GM19452 (cell line): ENCODE measurements at regions not wholly inside any gene's neighbourhood (a gene's known extent, or its start where the extent isn't known, plus 50 kb on each side); places are given as distances from the start of the nearest gene placed in this dataset.

Experiments used
- ATAC-seq: cut with Tn5 transposase; IDR thresholded peaks from one replicate; pipeline ENCODE4 v1.9.1; 2021; ENCODE audit not compliant: unreplicated experiment

DNA sequence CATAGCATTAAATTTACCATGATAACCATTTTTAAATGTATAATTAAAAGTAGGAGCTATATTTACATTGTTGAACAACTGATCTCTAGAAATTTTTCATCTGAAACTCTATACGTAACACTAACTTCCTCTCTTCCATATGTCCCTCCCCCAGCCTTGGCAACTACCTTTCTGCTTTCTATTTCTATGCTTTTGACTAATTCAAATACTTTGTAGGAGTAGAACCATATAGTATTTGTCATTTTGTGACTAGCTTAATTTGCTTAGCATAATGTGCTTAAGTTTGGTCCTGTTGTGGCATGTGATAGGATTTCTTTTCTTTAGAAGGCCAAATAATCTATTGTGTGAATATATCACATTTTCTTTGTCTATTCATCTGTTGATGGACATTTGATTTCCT lies 225.3 kb upstream of the POT1 start:
- ATAC-seq, result no peak

DNA sequence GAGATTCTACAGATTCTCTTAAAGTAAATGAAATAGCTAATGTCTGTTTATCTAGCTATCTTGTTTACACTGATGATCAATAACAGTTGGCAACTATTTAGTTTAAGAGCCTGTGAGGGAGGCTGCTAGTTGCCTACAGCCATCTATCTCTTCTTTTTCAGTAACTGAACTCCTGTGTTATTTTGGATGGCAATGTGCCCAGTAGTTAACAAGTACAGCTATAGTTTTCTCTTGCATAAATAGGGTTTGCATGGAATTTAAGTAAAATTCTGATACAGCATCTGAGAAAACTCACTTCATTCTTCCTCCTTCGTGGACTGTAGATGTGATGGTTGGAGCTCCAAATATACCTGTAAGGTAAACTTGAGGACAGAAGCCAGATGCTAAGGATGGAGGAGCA lies 219.5 kb upstream of the POT1 start:
- ATAC-seq, result no peak

DNA sequence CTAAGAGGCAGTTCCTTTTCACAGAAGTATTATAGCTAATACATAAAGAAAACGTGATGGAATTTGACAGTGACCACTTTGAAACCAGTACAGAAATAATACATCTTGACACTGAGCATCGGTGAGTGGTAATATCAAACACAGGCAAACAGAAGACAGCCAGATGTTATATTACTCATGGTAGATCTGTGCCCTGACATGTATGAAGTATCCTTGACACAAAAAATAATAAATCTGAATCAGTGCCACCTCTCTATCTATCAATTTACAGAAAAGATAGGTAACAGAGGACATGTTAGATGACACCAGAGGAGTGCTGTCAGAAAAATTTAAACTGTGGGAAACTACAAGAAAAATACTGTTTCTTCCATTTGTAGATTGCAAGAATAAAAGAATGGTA lies 217.4 kb upstream of the POT1 start:
- ATAC-seq, result no peak

DNA sequence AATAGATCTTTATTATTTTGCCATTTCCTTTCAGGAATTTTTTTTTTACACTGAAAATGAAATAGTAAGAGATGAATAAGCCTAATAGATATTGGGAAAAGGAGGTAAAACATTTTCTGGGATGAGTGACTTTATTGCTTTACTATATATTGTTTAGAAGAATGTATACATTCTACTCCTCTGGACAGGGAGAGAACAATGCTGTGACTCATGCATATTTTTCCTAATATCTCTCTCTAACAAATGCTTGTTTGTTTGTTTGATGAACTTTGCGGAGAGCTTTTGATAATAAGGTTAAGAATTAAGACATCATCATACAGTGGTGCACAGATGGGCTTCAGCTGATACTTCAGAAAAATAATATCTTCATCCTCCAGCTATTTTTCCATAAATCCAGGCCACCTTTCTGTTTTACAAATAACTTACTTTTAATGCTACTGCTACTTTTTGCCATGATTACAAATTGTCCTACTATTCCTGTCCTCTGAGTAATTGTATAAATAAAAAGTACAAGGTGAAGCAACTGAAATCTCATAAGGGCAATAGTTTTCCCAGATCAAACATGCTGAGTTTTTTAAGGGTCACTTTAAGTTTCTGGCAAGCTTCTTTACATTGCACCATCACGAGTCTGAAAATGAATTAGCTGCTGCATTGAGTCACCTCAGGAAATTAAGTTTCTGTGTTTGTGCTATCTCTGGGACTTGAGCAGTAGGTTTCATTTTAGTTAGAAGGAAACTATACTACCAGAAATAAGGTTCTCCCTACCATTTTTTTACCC lies 207.3 kb upstream of the POT1 start:
- ATAC-seq, result no peak

DNA sequence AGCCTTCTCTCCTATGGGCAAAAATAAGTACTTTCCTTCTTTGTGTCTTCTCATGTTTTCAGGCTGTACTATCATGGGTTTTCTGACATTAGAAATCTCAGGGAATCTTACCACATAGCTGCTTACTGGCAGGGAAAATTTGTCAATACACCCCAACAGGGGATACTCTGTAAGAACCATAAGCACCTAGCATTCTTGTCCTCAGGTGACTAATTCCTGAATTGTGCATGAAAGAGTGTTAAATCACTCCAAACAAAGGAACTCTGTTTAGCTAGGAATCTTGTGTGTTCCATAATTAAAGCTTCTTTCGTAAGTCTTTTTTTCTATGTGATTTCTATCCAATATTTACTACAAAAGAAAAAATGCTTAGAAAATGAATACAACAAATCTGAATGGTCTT lies 206.7 kb upstream of the POT1 start:
- ATAC-seq, result no peak

DNA sequence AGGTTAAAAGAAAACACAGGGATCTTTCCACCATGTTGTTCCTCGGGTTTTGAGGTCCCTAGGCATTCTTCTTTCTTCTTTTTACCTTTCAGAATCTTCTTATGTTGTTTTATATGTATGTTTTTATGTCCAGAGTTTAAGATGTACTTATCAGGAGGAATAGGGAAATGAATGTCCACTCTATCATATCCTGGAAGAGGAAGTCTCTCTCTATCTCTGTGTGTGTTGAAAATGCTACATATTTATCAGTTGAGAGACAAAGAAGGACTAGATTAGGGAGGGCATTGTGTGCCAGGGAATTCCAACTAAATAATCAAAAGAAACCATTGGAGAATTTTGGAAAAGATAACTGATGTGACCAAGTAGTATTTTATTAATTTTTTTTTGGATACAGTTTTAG lies 200.5 kb upstream of the POT1 start:
- no peak for ATAC-seq

DNA sequence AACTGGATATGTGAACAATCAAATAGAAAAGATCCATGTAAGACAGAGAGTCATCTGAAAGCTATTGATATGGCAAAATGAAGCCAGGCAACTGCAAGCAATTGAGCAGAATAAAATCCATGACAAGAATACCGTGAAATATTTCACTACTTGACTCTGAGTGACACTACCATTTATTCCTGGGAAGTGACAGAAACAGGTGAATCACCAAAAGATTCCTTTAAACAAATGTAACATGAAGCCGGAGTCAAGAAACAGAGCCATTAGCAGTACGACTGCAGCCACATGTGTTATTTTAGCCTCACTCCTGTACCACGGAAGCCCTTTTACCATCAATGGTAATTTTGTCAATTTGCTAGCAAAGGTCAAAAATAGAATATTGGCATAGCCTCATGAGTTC lies 197.7 kb upstream of the POT1 start:
- no peak for ATAC-seq

DNA sequence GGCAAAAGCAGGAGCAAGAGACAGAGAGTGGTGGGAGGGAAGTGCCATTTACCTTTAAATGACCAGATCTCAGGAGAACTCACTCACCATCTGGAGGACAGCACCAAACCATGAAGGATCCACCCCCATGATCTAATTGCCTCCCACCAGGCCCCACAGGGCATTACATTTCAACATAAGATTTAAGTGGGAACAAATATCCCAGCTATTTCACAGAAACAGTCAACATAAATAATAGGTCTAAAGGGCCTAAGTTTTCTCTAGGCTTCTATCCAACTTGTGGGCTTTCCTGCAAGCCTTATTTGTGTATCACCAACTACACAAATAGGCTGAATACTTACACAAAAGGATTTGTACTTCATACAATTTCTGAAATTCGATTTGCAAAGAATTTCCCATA lies 196.8 kb upstream of the POT1 start:
- no peak for ATAC-seq

DNA sequence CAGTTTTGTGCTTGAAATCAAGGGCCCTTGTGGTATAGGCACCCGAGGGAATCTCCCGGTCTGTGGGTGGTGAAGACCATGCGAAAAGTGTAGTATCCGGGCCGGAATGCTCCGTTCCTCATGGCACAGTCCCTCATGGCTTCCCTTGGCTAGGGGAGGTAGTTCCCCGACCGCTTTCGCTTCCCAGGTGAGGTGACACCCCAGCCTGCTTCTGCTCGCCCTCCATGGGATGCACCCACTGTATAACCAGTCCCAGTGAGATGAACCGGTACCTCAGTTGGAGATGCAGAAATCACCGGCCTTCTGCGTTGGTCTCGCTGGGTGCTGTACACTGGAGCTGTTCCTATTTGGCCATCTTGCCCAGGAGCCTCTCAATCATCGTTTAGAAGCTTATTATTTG lies 195.7 kb upstream of the POT1 start:
- no peak for ATAC-seq

DNA sequence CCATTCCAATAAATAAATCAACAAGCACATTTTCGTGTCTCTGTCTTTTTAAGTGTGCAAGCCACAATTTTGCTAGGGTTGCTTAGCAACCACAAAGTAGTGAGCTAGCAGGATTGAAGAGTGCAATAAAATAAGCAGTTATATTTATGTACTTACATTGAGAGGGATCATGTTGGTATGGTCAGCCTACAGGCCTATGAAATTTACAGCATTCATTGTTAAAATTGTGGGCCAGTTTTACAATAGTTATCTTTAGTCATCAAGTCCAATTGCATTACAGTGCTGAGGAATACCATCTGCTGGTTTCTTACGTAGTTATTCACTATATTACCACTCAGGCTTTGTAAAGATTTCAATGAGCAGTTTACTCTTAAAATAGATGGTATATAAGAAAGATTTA lies 192.5 kb upstream of the POT1 start:
- ATAC-seq, result no peak

DNA sequence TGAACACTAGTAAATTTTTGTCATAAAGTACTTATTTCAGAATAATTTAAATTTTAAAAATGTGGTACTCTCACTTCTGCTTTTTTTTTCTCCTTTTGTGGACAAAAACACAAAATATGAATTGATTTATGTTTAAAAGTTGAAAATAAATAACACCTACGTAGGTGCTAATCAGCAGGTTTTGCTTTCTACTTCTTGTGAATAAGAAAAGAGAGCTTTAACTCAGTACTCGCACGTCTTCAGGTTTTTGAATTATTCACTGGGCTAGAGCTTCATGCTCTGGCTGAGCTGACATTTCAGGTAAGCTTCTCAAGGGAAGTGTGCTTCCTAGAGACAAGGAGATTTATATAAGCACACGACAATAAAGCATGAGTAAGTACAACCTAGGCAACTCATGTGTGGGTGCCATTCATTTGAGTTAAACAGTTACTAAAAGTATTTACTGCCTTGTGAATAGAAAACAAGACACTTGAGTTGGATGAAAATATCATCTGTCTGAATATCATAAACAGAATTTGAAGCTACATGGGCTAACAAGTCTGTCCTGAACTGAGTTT lies 190.0 kb upstream of the POT1 start:
- no peak for ATAC-seq

DNA sequence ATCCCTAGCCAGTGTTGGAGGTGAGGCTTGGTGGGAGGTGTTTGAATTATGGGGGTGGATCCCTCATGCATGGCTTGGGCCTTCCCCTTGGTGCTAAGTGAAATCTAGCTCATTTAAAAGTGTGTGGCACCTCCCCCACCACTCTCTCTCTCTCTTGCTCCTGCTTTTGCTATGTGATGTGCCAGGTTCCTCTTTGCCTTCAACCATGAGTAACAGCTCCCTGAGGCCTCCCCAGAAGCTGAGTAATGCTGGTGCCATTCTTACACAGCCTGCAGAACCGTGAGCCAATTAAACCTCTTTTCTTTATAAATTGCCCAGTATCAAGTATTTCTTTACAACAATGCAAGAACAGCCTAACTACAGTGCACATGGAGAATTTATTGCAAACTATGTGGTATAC lies 188.8 kb upstream of the POT1 start:
- no peak for ATAC-seq

DNA sequence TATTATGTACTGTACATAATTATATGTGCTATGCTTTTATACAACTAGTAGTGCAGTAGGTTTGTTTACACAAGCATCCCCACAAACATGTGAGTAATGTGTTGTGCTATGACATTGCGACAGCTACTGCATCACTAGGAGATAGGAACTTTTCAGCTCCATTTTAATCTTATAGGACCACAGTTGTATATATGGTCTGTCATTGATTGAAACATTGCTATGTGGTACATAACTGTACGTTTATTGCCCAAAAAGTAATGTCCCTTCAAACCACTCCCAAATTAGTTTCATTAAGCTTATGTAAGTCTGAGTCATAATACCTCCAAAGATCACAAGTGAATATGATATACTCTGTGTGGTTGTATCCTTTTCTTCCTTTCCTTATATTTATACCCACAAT lies 183.2 kb upstream of the POT1 start:
- ATAC-seq, result no peak

DNA sequence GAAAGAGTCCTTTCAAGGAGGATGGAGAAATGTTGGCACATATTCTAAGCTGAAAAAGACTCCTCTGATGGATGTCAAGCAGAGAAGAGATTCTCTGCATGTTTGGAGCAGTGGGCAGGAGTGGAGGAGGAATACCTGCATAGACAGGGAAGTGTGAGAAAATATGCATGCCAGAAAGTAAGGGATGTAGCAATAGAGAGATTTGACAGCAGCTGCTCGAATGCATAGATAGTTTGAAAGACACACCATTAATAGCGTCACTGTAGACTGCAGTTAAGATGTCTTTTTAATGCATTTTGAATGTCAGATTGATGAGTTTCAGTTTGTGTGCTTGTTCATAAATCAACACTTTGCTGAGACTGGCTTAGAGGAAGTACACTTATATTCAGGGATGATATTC lies 169.9 kb upstream of the POT1 start:
- no peak for ATAC-seq

DNA sequence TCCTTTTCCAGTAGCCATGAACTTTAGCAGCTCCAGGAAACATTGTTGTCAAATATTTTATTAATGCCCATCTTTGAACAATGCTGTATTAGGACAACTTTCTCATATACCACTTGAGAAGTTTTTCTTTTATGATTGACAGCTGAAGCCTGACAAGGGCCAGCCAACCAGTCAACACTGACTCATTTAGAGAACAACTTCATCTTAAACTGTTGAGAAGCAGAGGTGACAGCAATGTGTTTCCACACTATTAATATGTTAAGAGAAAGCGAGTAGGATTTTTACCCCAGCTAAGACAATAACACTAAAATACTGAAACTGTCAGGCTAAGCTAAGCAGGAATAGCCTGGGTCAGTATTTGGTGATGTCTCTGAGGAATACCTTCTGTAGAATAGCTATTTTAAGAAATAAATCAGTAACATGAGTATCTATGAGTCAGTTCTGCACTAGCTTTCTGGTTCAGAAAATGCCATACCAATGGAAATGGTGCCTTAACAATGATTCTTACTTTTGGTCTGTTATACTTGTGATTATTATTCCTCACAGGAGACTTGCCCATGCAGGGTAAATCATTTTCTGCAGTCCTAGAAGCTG lies 168.8 kb upstream of the POT1 start:
- peak; percentile 82 for ATAC-seq

DNA sequence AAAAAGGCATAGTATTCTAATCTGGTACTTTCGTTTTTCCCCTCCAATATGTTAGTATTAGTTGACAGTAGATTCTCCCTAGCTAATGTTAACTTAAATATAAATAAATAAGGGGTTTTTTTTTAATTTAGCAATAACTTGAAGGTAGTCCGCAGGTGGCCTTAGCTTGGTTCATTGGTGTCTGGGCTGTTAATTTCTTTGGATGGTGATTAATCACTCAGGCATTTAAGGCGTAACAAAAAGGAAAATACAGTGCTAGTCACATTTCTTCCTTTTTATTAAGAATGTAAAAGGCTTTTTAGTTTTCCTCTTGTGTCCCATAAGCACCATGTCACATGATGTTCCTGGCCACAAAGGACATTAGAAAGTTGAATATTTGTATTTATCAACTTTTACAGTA lies 161.0 kb upstream of the POT1 start:
- ATAC-seq, result no peak

DNA sequence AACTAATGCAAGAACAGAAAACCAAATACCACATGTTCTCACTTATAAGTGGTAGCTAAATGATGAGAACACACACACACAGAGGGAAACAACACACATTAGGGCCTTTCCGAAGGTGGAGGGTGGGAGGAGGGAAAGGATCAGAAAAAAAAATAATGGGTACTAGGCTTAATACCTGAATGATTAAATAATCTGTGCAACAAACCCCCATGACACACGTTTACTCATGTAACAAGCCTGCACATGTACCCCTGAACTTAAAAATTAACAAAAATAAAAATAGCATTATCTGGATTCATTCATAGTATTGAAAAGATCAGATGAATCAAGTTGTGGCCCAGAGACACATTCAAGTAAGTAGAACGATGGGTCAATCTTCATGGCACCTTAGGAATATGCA lies 159.5 kb upstream of the POT1 start:
- no peak for ATAC-seq

DNA sequence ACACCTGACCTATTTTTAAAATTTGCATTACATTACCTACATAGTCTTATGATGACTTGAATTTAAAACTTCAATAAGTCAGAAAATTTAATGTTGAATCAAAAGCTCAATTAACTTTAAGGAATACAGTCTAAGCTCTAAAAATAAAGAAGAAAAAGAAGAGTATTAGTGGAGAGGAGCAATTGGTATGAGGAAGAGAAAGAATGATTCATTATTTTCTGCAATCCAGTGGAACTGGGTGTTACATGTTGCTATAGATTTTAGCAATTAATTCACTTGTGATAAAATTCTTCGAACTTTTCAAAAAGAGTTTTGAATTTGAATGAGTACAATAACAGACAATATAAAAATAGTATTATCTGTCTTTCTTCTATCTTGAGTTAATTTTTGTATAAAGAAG lies 158.9 kb upstream of the POT1 start:
- ATAC-seq, result no peak

DNA sequence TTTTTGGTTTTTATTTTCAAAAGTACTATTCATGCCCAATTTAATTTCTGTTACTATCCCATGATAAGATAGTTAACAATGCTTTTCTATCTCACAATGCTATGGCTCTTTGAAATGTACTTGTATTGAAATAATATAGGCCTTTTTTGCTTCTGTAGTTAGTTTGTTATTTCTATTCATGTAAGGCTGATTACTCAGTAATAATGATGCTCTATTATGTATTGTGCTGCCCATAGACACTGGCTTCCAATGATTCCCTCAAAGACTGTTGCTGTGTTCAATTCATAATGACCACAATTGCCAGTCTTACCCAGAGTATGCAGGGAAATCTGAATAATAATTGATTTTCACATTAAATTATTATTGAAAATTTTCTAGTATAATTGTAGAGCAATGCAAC lies 155.5 kb upstream of the POT1 start:
- ATAC-seq, result no peak

DNA sequence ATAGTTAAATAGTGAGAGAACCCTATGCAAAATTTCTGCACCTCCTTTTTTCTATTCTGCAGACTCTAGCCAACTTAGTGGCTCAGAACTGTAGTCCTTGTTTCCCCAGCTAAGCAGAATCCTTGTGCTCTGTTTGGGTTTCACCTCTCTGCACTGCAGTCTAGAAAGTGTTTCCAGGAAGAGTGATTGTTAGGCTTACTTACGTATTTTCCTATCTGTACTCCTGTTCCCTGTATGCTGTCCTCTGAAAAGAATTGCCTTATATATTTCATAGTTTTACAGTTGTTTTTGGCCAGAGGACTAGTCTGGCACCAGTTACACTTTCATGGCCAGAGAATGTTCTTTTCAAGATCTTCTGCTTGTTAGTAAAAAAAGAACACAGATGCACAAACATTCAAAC lies 154.6 kb upstream of the POT1 start:
- no peak for ATAC-seq

DNA sequence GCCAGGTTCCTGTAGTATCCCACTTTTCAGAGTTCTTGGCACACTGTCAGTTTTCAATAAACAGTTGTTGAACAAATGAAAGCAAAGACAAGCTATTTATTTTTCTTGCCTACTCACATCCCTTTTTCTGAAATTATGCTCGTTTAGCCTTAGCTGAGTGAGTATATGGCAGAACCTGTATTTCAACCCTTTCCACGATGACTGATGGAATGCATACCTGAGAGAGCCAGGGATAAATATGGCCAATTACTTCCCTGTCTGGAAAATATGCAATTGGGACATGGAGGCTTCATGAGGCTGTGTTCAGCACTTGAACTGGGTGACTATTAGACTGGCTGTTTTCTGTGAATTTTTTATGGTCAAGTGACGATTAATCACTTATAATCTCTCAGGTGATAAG lies 144.5 kb upstream of the POT1 start:
- ATAC-seq, result no peak

DNA sequence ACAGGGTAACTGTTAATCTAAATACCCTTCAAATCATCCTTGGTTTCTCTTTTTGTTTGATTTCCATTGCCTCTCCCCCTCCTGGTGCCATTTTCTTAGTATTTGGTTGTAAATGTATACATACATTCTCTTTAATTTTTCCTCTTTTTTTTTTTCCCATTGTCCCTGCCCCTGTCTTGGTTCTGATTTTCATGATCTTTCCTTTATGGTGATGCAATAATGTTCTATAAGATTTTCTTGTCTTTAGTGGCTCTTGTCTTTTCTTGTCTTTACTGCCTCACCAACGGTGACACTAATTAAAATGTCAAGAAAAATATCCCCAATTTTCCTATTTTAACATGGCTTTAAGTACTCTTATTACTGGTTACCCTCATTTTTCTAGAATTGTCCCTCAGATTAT lies 135.9 kb upstream of the POT1 start:
- ATAC-seq, result no peak

DNA sequence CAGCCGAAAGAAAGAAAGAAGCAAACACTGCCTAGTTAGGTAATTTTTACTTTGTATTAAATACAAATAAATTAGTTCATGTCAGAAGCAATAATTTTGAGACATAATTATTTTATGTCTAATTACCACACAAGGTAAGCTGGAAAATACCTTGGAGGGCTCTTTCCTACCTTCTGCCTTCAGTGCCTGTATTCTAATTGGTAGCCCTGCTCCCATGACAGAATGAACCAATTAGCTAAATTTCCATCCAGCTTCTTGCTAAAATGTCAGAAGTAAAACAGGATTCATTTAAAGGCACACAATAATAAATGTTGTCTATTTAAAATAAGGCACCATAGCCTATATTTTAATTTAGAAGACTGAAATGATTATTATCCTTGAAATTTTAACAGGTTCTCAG lies 135.4 kb upstream of the POT1 start:
- no peak for ATAC-seq
